ENCODE measurements at regions not wholly inside any gene's neighbourhood (a gene's known extent, or its start where the extent isn't known, plus 50 kb on each side); places are given as distances from the start of the nearest gene placed in this dataset.

DNA sequence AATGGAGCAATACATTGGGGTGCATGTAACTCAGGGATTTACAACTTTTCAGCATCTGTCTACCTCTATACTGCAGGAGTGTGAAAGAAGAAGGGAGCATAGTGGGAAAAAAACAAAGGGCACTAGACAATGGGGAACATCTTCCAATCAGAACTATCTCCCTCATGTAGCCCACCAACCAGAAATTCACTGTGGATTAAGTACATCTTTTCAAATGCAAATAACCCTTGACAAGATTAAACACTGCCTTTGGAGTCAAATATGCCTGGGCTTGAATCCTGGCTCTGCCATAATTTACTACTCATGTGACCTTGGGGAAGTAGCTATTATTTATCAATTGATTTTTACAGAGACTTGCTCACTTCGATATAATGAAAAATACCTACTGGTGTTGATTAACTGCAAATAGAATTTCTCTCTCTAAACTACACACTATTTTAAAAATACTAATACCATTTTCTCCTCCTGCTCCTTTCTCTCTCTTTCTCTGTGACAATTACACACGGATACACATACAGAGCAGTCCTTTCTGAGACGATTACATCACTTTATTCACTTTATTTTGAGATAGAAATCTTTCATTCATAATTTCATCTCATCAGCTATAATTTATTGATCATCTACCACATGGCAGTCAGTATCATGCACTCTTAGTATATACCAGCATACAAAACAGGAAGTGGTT, 783.7 kb downstream of the FRK start:
- TF ChIP-seq, protein P1, sequence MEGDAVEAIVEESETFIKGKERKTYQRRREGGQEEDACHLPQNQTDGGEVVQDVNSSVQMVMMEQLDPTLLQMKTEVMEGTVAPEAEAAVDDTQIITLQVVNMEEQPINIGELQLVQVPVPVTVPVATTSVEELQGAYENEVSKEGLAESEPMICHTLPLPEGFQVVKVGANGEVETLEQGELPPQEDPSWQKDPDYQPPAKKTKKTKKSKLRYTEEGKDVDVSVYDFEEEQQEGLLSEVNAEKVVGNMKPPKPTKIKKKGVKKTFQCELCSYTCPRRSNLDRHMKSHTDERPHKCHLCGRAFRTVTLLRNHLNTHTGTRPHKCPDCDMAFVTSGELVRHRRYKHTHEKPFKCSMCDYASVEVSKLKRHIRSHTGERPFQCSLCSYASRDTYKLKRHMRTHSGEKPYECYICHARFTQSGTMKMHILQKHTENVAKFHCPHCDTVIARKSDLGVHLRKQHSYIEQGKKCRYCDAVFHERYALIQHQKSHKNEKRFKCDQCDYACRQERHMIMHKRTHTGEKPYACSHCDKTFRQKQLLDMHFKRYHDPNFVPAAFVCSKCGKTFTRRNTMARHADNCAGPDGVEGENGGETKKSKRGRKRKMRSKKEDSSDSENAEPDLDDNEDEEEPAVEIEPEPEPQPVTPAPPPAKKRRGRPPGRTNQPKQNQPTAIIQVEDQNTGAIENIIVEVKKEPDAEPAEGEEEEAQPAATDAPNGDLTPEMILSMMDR (IDR thresholded peaks at IDR 0.05; ENCODE audit: low read depth, low read length, poor library complexity, severe bottlenecking) = no peak
- no peak for TF ChIP-seq EZH2phosphoT487 (IDR thresholded peaks at IDR 0.05; ENCODE audit: borderline replicate concordance, low read length)
